Caco-2 (cell line): ENCODE measurements at regions not wholly inside any gene's neighbourhood (a gene's known extent, or its start where the extent isn't known, plus 50 kb on each side); places are given as distances from the start of the nearest gene placed in this dataset.

Source experiments
- BruUV-seq: library from RNA; stranded (reverse); fragments of 400-500 nt; replicated peaks from 2 replicates; lab custom pipeline; 2021; lab: Mats Ljungman, UMichigan
- CTCF ChIA-PET: fragments of 300-600 bp; sonication (Branson Sonifier 250); formaldehyde crosslinking; loops from one replicate; lab custom pipeline; 2022; ENCODE audit warnings: antibody characterized with exemption; lab: Charles Lee
- POLR2A ChIA-PET: fragments of 300-600 bp; sonication (Branson Sonifier 250); formaldehyde crosslinking; loops from one replicate; lab custom pipeline; 2022; ENCODE audit warnings: antibody characterized with exemption; lab: Charles Lee
- DNase-seq, 2 experiments: peaks; one replicate each; pipeline versions ENCODE4 v3.0.0 to v3.0.0-alpha.2; 2020 to 2022
- H3K27me3 ChIP-seq: replicated peaks from 2 replicates; pipeline ENCODE4 v1.6.0; 2011; ENCODE audit warnings: low read length; ENCODE audit not compliant: control insufficient read depth, insufficient read depth
- H3K36me3 ChIP-seq: 2 replicates; pipeline ENCODE4 v1.5.1; 2011; ENCODE audit warnings: low read length; ENCODE audit not compliant: control insufficient read depth, insufficient read depth
- H3K4me1 ChIP-seq: fragments of 250-450 bp; sonication (Bioruptor Pico); 2 replicates; pipeline ENCODE4 v1.5.1; 2020; ENCODE audit warnings: mild to moderate bottlenecking
- H3K4me3 ChIP-seq: 2 replicates; pipeline ENCODE4 v1.5.1; 2011; ENCODE audit warnings: low read depth, mild to moderate bottlenecking, control low read depth, low read length
- H3K9me3 ChIP-seq: fragments of 250-450 bp; sonication (Bioruptor Pico); 2 replicates; pipeline ENCODE4 v1.5.1; 2020; ENCODE audit warnings: mild to moderate bottlenecking, moderate library complexity
- H3K27ac Mint-ChIP-seq: one replicate; pipeline ENCODE4 v1.8.0; 2022; ENCODE audit warnings: mixed read lengths; ENCODE audit not compliant: unreplicated experiment
- H3K27me3 Mint-ChIP-seq: one replicate; pipeline ENCODE4 v1.8.0; 2022; ENCODE audit warnings: mixed read lengths; ENCODE audit not compliant: insufficient read depth, unreplicated experiment
- H3K36me3 Mint-ChIP-seq: one replicate; pipeline ENCODE4 v1.8.0; 2022; ENCODE audit warnings: mild to moderate bottlenecking, mixed read lengths; ENCODE audit not compliant: insufficient read depth, unreplicated experiment
- H3K4me1 Mint-ChIP-seq: one replicate; pipeline ENCODE4 v1.8.0; 2022; ENCODE audit warnings: low read depth, mixed read lengths; ENCODE audit not compliant: unreplicated experiment
- H3K4me3 Mint-ChIP-seq: one replicate; pipeline ENCODE4 v1.8.0; 2022; ENCODE audit warnings: mild to moderate bottlenecking, moderate library complexity, mixed read lengths; ENCODE audit not compliant: unreplicated experiment
- H3K9me3 Mint-ChIP-seq: one replicate; pipeline ENCODE4 v1.8.0; 2022; ENCODE audit warnings: mixed read lengths; ENCODE audit not compliant: unreplicated experiment
- intact Hi-C: fragments of 100-400 bp; cut with micrococcal nuclease; formaldehyde crosslinking; loops from one replicate; pipeline ENCODE4 v1.10.0; 2022; ENCODE audit not compliant: unreplicated experiment
- TF ChIP-seq, protein P1 (sequence below), 2 experiments: fragments of 200-600 bp in 1 of 2; IDR thresholded peaks; 1 replicate in 1 of 2; 2 replicates in 1 of 2; pipeline versions ENCODE4 v1.5.1 to v1.8.0; 2011 to 2022; ENCODE audit warnings: antibody characterized with exemption in 1 of 2, control low read depth in 1 of 2, inconsistent platforms in 1 of 2, low read depth in 1 of 2, low read length in 1 of 2, mild to moderate bottlenecking in 1 of 2, moderate library complexity in 1 of 2; ENCODE audit not compliant: insufficient read depth in 1 of 2, severe bottlenecking in 1 of 2, unreplicated experiment in 1 of 2

DNA sequence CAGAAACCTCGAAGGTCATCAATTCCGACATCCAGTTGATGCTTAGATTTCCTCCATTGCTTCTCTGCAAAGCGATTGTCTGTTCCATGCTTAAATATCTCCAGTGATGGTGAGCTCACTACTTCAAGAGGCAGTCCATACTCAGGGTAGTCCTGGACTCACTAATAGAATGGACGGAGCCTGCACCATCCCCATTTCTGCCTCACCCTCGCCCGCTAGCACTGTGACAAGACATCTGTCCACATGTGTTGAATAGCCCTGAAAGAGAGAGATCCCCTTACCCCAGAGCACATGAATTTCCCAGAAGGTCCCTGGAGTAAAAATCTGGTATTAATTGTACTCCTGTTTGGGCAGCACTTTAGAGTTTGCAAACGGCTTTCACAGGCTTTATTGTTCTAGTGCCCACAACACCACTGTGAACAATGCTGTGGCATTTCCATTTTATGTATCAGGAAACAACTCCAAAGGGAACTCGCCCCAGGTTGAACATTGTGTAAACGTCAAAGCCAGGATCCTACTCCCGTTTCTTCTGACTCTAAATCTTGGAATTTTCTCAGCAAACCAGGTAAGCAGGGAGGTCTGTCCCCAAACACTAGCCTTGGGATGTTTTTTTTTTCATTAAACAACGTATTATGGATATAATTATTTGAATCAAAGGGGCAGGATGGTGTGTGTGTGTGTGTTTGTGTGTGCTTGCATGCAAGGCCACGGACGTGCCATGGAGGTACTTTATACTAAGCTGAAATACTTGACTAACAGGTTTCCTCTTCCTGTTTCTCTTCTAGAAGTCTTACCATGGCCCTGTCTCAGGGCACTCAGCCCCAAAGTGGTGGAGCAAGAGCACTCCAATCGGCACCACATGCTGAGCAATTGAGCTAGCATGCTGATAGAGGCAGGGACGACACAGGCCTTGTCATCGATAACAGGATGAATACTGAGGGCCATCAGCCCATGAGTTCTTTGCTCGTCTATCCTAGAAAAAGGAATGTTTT lies 198.3 kb downstream of the OPA1 start:
- peak in 1 of 2 experiments; percentile 49 for DNase-seq

DNA sequence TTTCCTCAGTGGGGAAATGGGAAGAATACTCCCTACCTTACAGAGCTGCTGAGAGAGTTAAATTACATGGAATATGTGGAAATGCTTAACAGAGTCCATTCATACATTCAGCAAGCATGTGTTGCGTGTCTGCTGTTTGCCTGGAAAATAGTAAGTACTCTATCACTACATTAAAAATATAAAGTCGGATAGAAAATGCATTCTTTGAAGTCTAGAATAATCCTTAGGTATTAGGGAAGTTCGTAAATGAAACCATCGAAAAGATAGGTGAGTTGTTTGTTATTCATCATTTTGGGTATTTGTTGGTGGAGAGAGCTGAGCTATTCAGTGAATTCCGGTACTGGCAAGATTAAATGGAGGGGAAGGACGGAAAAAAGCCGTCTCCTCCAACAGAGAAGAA lies 200.1 kb downstream of the OPA1 start:
- H3K36me3 Mint-ChIP-seq: no peaks in the 10 kb centered on the region
- H3K27ac Mint-ChIP-seq: peak overlapping the region; percentile 64
- TF ChIP-seq, protein P1, sequence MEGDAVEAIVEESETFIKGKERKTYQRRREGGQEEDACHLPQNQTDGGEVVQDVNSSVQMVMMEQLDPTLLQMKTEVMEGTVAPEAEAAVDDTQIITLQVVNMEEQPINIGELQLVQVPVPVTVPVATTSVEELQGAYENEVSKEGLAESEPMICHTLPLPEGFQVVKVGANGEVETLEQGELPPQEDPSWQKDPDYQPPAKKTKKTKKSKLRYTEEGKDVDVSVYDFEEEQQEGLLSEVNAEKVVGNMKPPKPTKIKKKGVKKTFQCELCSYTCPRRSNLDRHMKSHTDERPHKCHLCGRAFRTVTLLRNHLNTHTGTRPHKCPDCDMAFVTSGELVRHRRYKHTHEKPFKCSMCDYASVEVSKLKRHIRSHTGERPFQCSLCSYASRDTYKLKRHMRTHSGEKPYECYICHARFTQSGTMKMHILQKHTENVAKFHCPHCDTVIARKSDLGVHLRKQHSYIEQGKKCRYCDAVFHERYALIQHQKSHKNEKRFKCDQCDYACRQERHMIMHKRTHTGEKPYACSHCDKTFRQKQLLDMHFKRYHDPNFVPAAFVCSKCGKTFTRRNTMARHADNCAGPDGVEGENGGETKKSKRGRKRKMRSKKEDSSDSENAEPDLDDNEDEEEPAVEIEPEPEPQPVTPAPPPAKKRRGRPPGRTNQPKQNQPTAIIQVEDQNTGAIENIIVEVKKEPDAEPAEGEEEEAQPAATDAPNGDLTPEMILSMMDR (IDR thresholded peaks at IDR 0.05; ENCODE audit: insufficient read depth in 1 of 2, low read depth in 1 of 2, low read length in 1 of 2, severe bottlenecking in 1 of 2, unreplicated experiment in 1 of 2): no peak

More for the DNA sequence above, 198.3 kb downstream of the OPA1 start:
- Histone ChIP-seq H3K36me3 (no peaks in the 10 kb centered on the region), H3K4me3 (no peak overlapping the region), H3K27me3 (no peaks in the 10 kb centered on the region), H3K4me1 (peaks cover 61% of the 10 kb centered on the region), H3K9me3 (no peaks in the 10 kb centered on the region)
- BruUV-seq: no TSS peak
- Mint-ChIP-seq H3K27ac (peak overlapping the region; percentile 76), H3K4me1 (peaks cover 65% of the 10 kb centered on the region), H3K27me3 (no peaks in the 10 kb centered on the region), H3K4me3 (no peak overlapping the region), H3K36me3 (no peaks in the 10 kb centered on the region), H3K9me3 (peaks cover 7% of the 10 kb centered on the region)
- ChIA-PET POLR2A (no interaction called here), CTCF (interaction anchor here (0.7 kb wide), 1 partner anchor 25 kb away, joined by 4 read pairs; no protein-coding TSS in a partner anchor)
- intact Hi-C loops: no loop called here
- TF ChIP-seq, protein P1 (IDR thresholded peaks at IDR 0.05; ENCODE audit: insufficient read depth in 1 of 2, low read depth in 1 of 2, low read length in 1 of 2, severe bottlenecking in 1 of 2, unreplicated experiment in 1 of 2): no peak

More for the DNA sequence above, 200.1 kb downstream of the OPA1 start:
- no peaks in the 10 kb centered on the region for H3K9me3 ChIP-seq
- CTCF ChIA-PET: interaction anchor here (0.6 kb wide), 1 partner anchor 64 kb away, joined by 3 read pairs; no protein-coding TSS in a partner anchor
- DNase-seq: no peak
- H3K4me1 ChIP-seq: peaks cover 55% of the 10 kb centered on the region
- no peaks in the 10 kb centered on the region for H3K27me3 ChIP-seq
- no peaks in the 10 kb centered on the region for H3K36me3 ChIP-seq
- peaks cover 10% of the 10 kb centered on the region for H3K9me3 Mint-ChIP-seq
- H3K4me3 Mint-ChIP-seq: no peak overlapping the region
- intact Hi-C loops: loop anchor here (1.0 kb wide), 1 partner anchor 58 kb away; no protein-coding TSS in a partner anchor
- POLR2A ChIA-PET: no interaction called here
- no peaks in the 10 kb centered on the region for H3K27me3 Mint-ChIP-seq
- BruUV-seq: no TSS peak
- no peak overlapping the region for H3K4me3 ChIP-seq
- H3K4me1 Mint-ChIP-seq: peaks cover 55% of the 10 kb centered on the region
